NCI-H524 (cell line): ENCODE measurements at regions not wholly inside any gene's neighbourhood (a gene's known extent, or its start where the extent isn't known, plus 50 kb on each side); places are given as distances from the start of the nearest gene placed in this dataset.

ENCODE experiments used
- DNase-seq, 2 experiments: peaks; one replicate each; lab custom pipeline; 2025; lab: John Stamatoyannopoulos, UW

DNA sequence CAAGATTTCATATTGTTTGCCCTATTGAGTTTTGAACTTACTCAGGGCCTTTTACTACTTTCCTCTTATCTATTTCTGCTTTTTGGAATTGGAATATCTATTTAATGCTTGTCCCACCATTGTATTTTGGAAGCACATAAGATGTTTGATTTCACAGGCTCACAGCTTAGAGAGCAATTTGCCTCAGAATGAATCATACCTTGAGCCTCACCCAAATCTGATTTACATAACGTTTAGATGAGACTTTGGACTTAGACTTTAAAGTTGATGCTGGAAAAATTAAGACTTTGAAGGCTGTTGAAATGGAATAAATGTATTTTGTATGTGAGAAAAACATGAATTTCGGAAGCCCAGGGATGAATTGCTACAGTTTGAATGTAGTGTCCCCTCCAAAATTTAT is 458.9 kb downstream of the CNTN6 start:
- no peak for DNase-seq

- DNase-seq = no peak
These were observed 460.0 kb downstream of the CNTN6 start for GRCh38 chr3:1552831-1553230.

DNA sequence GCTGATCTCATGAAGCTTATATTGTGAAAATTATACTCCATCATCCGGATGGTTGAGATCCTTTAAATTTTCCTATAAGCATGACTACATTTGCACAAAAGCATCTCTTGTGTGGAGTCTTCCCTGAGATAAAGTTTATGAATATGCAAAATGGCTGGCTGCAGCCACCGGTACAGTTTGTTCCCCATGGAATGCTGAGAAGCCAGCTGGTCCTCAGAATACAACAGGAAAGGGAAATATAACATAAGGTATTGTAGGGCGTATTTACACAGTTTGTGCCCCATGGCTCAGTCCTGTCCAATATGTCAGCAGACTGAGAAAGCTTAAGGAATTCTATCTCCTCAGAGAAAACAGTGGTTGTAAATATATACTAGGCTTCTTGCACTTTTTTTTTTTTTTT is 468.6 kb downstream of the CNTN6 start:
- DNase-seq = no peak

DNA sequence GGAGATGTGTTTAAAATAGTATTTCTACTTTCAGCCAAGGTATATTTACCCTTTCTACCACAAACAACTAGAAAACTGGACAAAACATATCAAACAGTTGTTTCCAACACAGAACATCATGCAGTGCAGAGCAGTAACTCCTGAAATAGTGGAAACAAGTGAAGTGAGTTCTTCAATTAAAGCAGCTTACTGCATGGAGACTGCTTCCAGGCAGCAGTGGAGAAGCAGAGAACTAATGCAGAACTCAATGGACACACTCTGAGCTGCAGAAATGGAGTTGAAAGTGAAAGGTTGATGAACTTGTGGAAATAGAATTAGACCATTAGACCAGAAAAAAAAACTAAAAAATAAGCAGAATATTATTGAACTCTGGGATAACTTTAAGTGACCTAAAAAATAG is 478.9 kb downstream of the CNTN6 start:
- no peak for DNase-seq

- no peak for DNase-seq
These were observed 483.2 kb downstream of the CNTN6 start for GRCh38 chr3:1576047-1576446.

- DNase-seq = no peak
These were observed 485.4 kb downstream of the CNTN6 start for GRCh38 chr3:1578124-1578806.

DNA sequence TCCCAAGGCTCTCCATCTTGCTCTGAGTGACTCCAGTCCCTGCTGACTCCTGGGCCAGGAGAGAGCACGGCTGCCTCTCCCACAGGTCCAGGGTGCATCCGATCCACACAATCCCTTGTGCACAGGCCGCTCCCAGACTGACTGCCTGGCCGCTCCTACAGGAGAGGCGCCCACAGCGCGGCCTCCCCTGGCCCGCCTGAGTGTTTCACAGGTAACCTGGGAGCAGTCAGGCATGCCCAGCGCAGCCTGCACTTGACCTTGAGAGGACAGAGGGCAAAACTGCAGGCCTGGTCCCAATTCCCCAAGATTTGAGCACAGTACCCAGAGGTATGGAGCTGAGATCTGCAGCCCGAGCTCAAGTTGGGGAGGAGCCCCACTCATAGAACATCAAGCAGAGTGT is 490.2 kb downstream of the CNTN6 start:
- DNase-seq = no peak

DNA sequence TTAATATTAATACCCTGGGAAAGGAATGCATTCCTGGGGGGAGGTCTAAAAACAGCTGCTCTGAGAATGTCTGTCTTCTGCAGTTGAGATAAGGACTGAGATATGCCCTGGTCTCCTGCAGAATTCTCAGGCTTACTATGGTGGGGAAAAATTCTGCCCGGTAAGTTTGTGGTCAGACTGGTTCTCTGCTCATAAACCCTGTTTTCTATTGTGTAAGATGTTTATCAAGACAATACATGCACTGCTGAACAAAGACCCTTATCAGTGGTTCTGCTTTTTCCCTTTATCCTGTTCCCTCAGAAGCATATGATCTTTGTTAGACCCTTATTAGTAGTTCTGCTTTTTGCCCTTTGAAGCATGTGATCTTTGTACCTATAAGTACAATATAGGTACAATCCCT is 494.6 kb downstream of the CNTN6 start:
- no peak for DNase-seq

- no peak for DNase-seq
These were observed 498.7 kb downstream of the CNTN6 start for GRCh38 chr3:1591327-1592028.

- no peak for DNase-seq
These were observed 502.1 kb downstream of the CNTN6 start for GRCh38 chr3:1594940-1595339.

DNA sequence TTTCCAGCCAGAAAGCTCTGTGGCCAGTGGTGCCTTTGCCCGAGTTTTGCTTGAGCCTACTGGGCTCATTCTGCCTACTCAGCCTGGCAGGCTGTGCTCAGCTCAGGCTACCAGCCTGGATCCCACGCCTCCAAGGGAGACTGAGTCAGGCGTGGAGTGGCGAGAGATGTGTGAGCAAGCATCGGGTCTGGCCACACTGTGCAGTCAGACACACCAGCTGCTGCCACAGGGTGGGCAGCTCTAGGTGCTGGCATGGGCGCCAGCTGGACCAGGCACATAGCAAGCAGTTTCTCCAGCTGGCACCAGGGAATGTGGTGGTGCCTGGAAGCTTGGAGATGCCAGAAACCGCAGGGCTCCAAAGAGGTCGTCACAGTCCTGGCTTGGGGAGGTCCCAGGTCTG is 498.5 kb upstream of the CNTN4 start:
- no peak for DNase-seq

DNA sequence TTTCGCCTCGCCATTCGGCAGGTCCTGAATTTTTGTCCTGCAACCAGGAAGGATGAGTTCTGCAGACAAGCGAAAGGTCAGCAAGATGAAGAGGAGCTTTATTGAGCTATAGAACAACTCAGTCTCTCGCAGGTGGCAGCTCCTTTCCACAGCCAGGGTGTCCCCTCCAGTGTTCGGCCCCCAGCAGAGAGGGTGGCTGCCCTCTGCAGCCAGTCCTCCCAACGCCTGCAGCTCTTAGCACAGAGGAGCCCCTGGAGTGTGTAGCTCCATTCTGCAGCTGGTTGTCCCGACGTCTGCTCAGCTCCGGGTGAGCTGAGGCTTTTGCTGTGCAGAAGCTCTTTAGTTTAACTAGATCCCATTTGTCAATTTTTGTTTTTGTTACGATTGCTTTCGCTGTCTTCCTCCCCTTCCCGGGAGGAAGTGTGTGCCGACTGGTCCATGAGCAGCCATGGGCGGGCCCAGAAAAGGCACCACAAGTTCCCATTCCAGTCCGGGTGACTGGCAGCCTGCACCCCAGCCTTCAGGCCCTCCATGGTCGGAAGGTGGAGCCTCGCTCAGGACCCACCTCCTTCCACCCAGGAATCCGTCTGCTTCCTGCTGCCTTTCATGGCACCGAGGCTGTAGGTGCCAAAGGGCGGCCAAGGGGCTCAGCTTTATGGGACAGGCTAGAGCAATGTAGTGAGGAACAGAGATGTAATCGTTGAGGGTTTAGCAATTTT is 497.8 kb upstream of the CNTN4 start:
- DNase-seq = no peak

- DNase-seq = peak in 1 of 2 experiments; percentile 57
These were observed 489.2 kb upstream of the CNTN4 start for GRCh38 chr3:1609416-1609815.

DNA sequence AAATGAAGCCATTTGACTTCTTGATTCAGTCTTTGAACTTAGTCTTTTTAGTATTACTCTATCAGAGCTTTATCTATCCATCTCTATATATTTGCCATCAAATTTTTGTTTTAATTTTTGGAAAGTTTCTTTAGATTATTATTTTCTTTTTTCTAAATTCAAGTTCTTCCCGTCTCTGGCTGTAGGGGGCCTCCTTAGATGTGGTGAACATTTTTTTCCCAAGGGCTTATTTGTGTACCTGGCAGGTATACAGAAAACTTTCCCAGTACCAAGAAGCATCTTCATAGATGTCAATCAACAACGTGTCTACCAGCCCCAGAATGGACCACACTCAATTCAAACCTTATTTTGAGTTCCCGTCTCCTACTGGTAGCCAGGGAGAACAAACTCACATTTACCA is 486.8 kb upstream of the CNTN4 start:
- no peak for DNase-seq

- no peak for DNase-seq
These were observed 484.7 kb upstream of the CNTN4 start for GRCh38 chr3:1613962-1614361.

DNA sequence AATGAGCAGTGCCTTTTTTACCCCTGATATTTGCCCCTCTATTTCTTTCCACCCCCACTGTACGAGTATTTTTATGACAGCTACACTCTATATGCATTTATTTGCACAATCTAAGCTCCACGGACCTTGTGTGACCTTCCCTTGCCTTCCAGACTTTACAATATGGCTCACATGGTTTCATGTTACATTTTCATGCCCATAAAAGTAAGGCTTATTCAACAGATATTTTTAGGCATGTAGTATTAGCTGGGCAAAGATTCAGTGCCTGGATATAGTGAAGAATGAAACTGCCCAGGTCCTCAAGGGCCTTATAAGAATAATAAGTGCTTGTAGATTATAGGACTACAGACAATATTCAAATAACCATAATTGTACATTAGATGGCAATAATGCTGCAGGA is 481.9 kb upstream of the CNTN4 start:
- DNase-seq = peak; percentile 17 to 67

DNA sequence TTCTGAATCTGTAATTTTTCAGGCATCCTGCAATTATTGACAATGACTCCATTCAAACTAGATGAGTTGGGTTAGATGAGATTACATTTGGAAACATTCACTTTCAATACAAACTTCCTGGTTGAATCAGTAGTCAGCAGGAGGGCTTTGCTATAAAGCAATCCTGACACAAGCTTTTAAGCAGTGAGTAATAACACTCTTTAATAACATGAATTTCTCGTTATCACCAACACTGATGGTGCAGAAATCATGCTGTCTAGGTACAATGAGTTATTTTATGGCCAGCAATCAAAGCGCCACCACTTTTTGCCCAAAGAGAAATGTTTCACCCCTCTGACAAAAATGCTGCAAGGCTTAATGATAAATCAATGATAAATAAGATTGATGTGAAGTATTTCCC is 474.8 kb upstream of the CNTN4 start:
- DNase-seq = no peak

GRCh38 chr3:1632128-1632527 is 466.5 kb upstream of the CNTN4 start:
- DNase-seq = no peak

DNA sequence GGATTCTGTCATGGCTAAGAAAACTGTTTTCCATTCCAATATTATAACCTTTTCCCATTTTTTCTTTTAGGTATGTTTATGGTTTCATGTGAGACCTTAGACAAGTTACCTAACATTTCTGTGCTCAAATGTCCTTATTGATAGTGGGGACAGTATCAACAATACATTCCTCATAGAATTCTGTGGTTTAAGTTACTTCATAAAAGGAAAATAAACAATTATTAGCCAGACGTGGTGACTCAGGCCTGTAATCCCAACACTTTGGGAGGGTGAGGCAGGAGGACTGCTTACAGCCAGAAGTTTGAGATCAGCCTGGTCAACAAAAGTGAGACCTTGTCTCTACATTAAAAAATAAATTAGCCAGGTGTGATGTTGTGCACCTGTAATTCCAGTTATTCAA is 436.8 kb upstream of the CNTN4 start:
- DNase-seq = no peak

DNA sequence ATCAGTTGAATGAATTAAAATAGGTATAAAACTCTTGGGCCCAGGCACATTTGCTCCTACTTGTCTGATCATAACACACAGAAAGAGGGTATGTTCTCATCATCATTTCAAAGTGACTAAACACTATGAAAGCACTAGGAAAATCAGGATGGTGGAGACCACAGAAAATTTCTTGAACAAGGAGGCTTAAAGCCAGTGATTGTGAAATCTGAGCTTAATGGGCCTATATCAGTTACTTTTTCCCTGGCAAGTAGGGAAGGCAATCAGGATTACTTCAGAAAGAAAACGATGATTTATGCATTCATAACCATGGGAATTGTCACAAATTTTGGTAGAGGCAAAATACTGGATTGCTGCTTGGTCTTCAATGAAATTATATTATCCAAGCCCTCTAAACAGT is 434.4 kb upstream of the CNTN4 start:
- no peak for DNase-seq

DNA sequence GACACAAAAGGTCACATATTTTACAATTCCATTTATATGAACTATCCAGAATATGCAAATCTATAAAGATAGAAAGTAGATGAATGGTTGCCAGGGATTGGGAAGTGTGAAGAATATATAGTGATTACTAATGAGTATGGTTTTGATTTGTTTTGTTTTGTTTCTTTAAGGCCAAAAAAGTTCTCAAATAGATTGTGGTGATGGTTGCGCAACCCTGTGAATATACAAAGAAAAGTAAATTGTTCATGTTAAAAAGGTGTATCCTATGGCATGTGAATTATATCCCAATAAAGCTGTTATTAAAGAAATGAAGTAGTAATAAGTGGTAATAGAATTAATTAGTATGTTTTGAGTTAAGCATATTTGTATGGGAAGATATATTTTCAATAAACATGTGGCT is 431.8 kb upstream of the CNTN4 start:
- DNase-seq = no peak

DNA sequence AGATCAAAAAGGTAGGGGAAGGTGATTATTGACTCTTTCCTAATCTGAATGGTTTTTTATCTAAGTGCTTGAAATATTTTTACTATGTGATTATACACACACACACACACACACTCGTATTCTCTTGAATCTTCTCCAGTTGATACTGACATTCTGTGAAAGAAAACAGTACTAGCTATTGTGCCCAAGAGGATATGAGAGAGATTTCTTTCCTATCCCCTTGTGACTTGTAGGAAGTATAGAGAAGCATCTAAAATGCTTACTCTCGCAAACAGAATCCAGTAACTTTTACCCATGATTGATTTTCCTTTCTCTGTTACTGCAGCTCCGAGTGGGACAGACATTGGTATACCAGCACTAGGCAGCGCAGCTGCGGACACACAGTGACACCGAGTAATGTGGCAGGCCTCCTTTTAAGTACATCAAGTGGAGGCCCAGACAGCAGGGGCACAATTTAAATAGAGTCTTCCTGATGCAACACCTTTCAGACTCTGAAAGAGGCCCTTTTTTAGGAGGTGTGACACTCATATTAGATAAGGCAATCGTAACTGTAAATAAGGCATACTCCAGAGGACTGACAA is 421.0 kb upstream of the CNTN4 start:
- no peak for DNase-seq

GRCh38 chr3:1692428-1692827 is 406.2 kb upstream of the CNTN4 start:
- no peak for DNase-seq
